K562 (cell line): ENCODE measurements at regions not wholly inside any gene's neighbourhood (a gene's known extent, or its start where the extent isn't known, plus 50 kb on each side); places are given as distances from the start of the nearest gene placed in this dataset.

Experiments used
- HDAC3 ChIP-seq: fragments of 450-650 bp; IDR thresholded peaks from 2 replicates; pipeline ENCODE4 v1.6.1; 2018; ENCODE audit warnings: borderline replicate concordance, mild to moderate bottlenecking, moderate library complexity; ENCODE audit not compliant: partially characterized antibody
- HNRNPK ChIP-seq: fragments of 200-400 bp; formaldehyde crosslinking; IDR thresholded peaks from one replicate; pipeline ENCODE4 v1.6.1; 2018; ENCODE audit warnings: mild to moderate bottlenecking, low read depth, low read length; ENCODE audit not compliant: poor library complexity, severe bottlenecking
- NR3C1 ChIP-seq: sonication (generic); formaldehyde crosslinking; IDR thresholded peaks from 2 replicates; pipeline ENCODE4 v1.8.1; 2022; ENCODE audit warnings: missing genetic modification reagents
- POLR2G ChIP-seq: fragments of 200-400 bp; formaldehyde crosslinking; IDR thresholded peaks from 2 replicates; pipeline ENCODE4 v1.6.1; 2017; ENCODE audit warnings: low read depth, mild to moderate bottlenecking, antibody characterized with exemption, low read length, moderate library complexity
- RAD21 ChIP-seq, 2 experiments: fragments of 250-450 bp in 1 of 2; fragments of 450-650 bp in 1 of 2; sonication (Bioruptor Pico) in 1 of 2; formaldehyde crosslinking in 1 of 2; IDR thresholded peaks in 1 of 2; conservative IDR thresholded peaks in 1 of 2; 2 replicates each; pipeline versions ENCODE4 v1.4.0 to v1.8.0; 2020 to 2022; ENCODE audit warnings: mild to moderate bottlenecking in 2 of 2, moderate library complexity in 1 of 2
- SIN3A ChIP-seq, 2 experiments: fragments of 150-350 bp in 1 of 2; IDR thresholded peaks; 2 replicates each; pipeline ENCODE4 v1.6.1; 2011 to 2016; ENCODE audit warnings: borderline replicate concordance in 2 of 2, low read depth in 2 of 2, low read length in 2 of 2, mild to moderate bottlenecking in 2 of 2, moderate library complexity in 2 of 2; ENCODE audit not compliant: control insufficient read depth in 1 of 2
- SREBF2 ChIP-seq: sonication (generic); formaldehyde crosslinking; IDR thresholded peaks from 2 replicates; pipeline ENCODE4 v1.4.0; 2020; ENCODE audit warnings: mild to moderate bottlenecking, missing genetic modification reagents
- TF ChIP-seq, protein P1 (sequence below): conservative IDR thresholded peaks from 2 replicates; pipeline ENCODE4 v1.6.1; 2011; ENCODE audit warnings: low read depth, mild to moderate bottlenecking, low read length; ENCODE audit not compliant: control insufficient read depth
- TF ChIP-seq, protein P2 (sequence below): fragments of 450-650 bp; IDR thresholded peaks from 2 replicates; pipeline ENCODE4 v1.6.1; 2016; ENCODE audit warnings: borderline replicate concordance

DNA sequence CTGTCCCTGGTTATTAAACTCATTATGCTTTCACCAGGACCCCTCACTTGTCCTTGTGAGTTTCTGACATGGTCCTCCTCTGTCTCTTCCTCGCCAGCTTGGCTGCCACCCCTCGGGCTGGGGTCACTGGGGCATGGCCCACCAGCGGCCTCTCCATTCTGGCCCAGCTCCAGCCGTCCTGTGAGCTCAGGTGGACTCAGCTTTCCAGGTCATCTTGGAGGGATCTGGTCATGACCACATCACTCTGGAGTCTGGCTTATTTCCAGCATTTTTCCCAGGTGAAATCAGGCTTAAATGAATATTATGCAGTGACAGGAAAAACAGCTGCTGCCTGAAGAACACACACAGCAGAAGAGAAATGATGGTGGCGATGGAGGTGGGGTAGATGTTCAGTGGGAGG lies 224.5 kb downstream of the ADAMTS15 start (continued):
- TF ChIP-seq HDAC3 (no peak), POLR2G (no peak), SIN3A (IDR thresholded peaks at IDR 0.05; ENCODE audit: borderline replicate concordance in 2 of 2, control insufficient read depth in 1 of 2, low read depth in 2 of 2, low read length in 2 of 2) (no peak), NR3C1 (CRISPR knock-in tag) (no peak), HNRNPK (no peak), SREBF2 (CRISPR knock-in tag) (no peak), RAD21 (CRISPR knock-in tag; conservative IDR thresholded peaks at IDR 0.05 in 1 of 2, IDR thresholded peaks at IDR 0.05 in 1 of 2) (no peak)
- TF ChIP-seq, protein P1, sequence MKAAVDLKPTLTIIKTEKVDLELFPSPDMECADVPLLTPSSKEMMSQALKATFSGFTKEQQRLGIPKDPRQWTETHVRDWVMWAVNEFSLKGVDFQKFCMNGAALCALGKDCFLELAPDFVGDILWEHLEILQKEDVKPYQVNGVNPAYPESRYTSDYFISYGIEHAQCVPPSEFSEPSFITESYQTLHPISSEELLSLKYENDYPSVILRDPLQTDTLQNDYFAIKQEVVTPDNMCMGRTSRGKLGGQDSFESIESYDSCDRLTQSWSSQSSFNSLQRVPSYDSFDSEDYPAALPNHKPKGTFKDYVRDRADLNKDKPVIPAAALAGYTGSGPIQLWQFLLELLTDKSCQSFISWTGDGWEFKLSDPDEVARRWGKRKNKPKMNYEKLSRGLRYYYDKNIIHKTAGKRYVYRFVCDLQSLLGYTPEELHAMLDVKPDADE, result no peak
- TF ChIP-seq, protein P2, sequence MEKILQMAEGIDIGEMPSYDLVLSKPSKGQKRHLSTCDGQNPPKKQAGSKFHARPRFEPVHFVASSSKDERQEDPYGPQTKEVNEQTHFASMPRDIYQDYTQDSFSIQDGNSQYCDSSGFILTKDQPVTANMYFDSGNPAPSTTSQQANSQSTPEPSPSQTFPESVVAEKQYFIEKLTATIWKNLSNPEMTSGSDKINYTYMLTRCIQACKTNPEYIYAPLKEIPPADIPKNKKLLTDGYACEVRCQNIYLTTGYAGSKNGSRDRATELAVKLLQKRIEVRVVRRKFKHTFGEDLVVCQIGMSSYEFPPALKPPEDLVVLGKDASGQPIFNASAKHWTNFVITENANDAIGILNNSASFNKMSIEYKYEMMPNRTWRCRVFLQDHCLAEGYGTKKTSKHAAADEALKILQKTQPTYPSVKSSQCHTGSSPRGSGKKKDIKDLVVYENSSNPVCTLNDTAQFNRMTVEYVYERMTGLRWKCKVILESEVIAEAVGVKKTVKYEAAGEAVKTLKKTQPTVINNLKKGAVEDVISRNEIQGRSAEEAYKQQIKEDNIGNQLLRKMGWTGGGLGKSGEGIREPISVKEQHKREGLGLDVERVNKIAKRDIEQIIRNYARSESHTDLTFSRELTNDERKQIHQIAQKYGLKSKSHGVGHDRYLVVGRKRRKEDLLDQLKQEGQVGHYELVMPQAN, result no peak
- TF ChIP-seq, all 486 proteins: peak for 0
